ENCODE measurements at regions not wholly inside any gene's neighbourhood (a gene's known extent, or its start where the extent isn't known, plus 50 kb on each side); places are given as distances from the start of the nearest gene placed in this dataset.

DNA sequence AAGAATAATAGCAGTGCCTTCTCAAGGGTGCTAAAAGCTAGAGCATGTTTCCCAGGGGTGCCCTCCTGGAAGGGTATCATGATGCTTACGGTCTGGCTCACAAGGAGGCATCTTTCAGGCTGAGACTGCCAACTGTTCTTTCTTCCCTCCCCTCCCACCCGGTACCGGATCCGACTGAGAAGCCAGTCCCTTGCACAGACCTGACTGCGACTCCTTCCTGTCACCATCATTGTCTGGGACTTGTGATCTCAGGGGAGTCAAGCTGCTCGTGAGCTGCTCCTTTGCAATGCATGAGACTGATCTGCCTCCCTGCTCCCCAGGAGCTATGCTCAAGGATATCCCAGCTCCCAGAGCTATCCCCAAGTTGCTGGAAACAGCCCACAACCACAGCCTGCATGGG, 170.8 kb downstream of the GADD45G start:
- peaks cover 0 to 2% (median 0%) of the 10 kb centered on the region in 7 donors for H3K9me3 Mint-ChIP-seq
- Histone ChIP-seq H3K9me3 (replicated peaks in 1 of 2; ENCODE audit: control insufficient read depth in 1 of 2, insufficient read depth in 1 of 2, low read length in 2 of 2) (no peaks in the 10 kb centered on the region), H3K4me3 (replicated peaks in 1 of 3; ENCODE audit: low read depth in 2 of 3, low read length in 3 of 3) (no peak overlapping the region), H4K20me1 (ENCODE audit: insufficient read depth, low read length) (no peaks in the 10 kb centered on the region), H3K9ac (ENCODE audit: insufficient read depth, low read length, poor library complexity, severe bottlenecking) (no peak overlapping the region), H3K4me1 (ENCODE audit: control insufficient read depth in 1 of 2, insufficient read depth in 2 of 2, low read length in 2 of 2) (peaks cover 0 to 3% of the 10 kb centered on the region in 2 donors), H3K27me3 (ENCODE audit: control insufficient read depth in 2 of 2, insufficient read depth in 2 of 2, low read length in 2 of 2) (peaks cover 0 to 4% of the 10 kb centered on the region in 2 donors), H3K27ac (ENCODE audit: low read depth in 1 of 2, low read length in 2 of 2) (no peak overlapping the region), H3K79me2 (ENCODE audit: insufficient read depth, low read length) (no peaks in the 10 kb centered on the region), H3K36me3 (replicated peaks in 1 of 2; ENCODE audit: control insufficient read depth in 1 of 2, insufficient read depth in 2 of 2, low read length in 2 of 2) (no peaks in the 10 kb centered on the region), H3K4me2 (replicated peaks; ENCODE audit: extremely low read depth, low read length, poor library complexity, severe bottlenecking) (no peak overlapping the region), H2AFZ (ENCODE audit: insufficient read depth, low read depth, low read length, poor library complexity, severe bottlenecking) (no peak overlapping the region)
- DNase-seq = no peak
- no peak overlapping the region for H3K27ac Mint-ChIP-seq
- TF ChIP-seq, protein P1, sequence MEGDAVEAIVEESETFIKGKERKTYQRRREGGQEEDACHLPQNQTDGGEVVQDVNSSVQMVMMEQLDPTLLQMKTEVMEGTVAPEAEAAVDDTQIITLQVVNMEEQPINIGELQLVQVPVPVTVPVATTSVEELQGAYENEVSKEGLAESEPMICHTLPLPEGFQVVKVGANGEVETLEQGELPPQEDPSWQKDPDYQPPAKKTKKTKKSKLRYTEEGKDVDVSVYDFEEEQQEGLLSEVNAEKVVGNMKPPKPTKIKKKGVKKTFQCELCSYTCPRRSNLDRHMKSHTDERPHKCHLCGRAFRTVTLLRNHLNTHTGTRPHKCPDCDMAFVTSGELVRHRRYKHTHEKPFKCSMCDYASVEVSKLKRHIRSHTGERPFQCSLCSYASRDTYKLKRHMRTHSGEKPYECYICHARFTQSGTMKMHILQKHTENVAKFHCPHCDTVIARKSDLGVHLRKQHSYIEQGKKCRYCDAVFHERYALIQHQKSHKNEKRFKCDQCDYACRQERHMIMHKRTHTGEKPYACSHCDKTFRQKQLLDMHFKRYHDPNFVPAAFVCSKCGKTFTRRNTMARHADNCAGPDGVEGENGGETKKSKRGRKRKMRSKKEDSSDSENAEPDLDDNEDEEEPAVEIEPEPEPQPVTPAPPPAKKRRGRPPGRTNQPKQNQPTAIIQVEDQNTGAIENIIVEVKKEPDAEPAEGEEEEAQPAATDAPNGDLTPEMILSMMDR (IDR thresholded peaks at IDR 0.05) = no peak
- peaks cover 3% of the 10 kb centered on the region for H3K4me1 Mint-ChIP-seq
- H3K27me3 Mint-ChIP-seq (ENCODE audit: low read depth in 3 of 3) = peaks cover 9 to 25% (median 13%) of the 10 kb centered on the region in 3 donors
- H3K36me3 Mint-ChIP-seq = no peaks in the 10 kb centered on the region
- intact Hi-C loops (cut with micrococcal nuclease) = no loop called here
- H3K4me3 Mint-ChIP-seq = no peak overlapping the region
- WGBS (ENCODE audit: insufficient coverage) = 100% methylated on average over 4 of the region's 6 CpGs

DNA sequence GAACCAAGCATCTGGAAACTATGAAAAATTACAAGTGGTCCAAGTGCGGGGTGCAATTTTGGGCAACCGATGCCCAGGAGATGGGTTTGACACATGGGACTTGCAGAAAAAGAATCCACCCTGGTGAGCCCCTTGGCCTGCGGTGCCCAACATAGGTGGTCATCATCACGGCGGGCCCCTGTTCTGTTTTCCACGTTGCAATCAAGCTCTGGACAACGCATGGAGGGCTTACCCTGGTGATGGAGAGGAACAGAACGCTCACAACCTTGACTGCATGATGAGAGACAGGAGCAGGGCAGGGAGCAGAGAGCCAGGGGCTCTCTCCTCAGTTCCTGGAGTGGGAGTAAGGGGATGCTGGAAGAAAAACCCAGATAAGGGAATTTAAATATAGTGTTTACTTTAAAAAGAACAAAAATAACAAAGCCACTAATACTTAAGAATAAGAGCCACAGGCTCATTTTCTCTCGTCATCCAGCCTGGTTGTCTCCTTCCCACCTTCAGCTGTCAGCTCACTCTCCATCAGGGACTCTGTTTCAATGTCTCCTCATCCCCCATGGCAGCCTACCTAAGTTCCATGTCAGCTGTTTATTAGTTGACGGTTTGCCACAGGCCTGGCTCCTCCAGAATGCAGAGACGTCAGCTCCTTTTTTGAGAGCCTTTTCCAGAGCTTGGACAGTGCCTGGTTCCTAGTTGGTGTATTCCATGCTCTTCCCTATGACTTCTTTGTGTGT, 172.1 kb downstream of the GADD45G start:
- no peak overlapping the region for H2AFZ ChIP-seq (ENCODE audit: insufficient read depth, low read depth, low read length, poor library complexity, severe bottlenecking)
- no peaks in the 10 kb centered on the region for H4K20me1 ChIP-seq (ENCODE audit: insufficient read depth, low read length)
- H3K36me3 Mint-ChIP-seq = no peaks in the 10 kb centered on the region
- H3K27me3 ChIP-seq (ENCODE audit: control insufficient read depth in 2 of 2, insufficient read depth in 2 of 2, low read length in 2 of 2) = no peaks in the 10 kb centered on the region
- no peak overlapping the region for H3K4me3 Mint-ChIP-seq
- no peaks in the 10 kb centered on the region for H3K79me2 ChIP-seq (ENCODE audit: insufficient read depth, low read length)
- peaks cover 0 to 2% (median 0%) of the 10 kb centered on the region in 7 donors for H3K9me3 Mint-ChIP-seq
- peaks cover 9% of the 10 kb centered on the region for H3K4me1 Mint-ChIP-seq
- DNase-seq = no peak
- 98% methylated on average over 9 of the region's 11 CpGs for WGBS (ENCODE audit: insufficient coverage)
- intact Hi-C loops (cut with micrococcal nuclease) = no loop called here
- peaks cover 6 to 9% of the 10 kb centered on the region in 2 donors for H3K4me1 ChIP-seq (ENCODE audit: control insufficient read depth in 1 of 2, insufficient read depth in 2 of 2, low read length in 2 of 2)
- H3K36me3 ChIP-seq (replicated peaks in 1 of 2; ENCODE audit: control insufficient read depth in 1 of 2, insufficient read depth in 2 of 2, low read length in 2 of 2) = no peaks in the 10 kb centered on the region
- TF ChIP-seq, protein P1 (IDR thresholded peaks at IDR 0.05) = no peak
- no peaks in the 10 kb centered on the region for H3K9me3 ChIP-seq (replicated peaks in 1 of 2; ENCODE audit: control insufficient read depth in 1 of 2, insufficient read depth in 1 of 2, low read length in 2 of 2)
- no peak overlapping the region for H3K9ac ChIP-seq (ENCODE audit: insufficient read depth, low read length, poor library complexity, severe bottlenecking)
- H3K27me3 Mint-ChIP-seq (ENCODE audit: low read depth in 3 of 3) = peaks cover 7 to 20% (median 15%) of the 10 kb centered on the region in 3 donors
- no peak overlapping the region for H3K4me3 ChIP-seq (replicated peaks in 1 of 3; ENCODE audit: low read depth in 2 of 3, low read length in 3 of 3)
- no peak overlapping the region for H3K4me2 ChIP-seq (replicated peaks; ENCODE audit: extremely low read depth, low read length, poor library complexity, severe bottlenecking)
- H3K27ac ChIP-seq (ENCODE audit: low read depth in 1 of 2, low read length in 2 of 2) = no peak overlapping the region
- no peak overlapping the region for H3K27ac Mint-ChIP-seq
